GM18517 (cell line): ENCODE measurements at regions not wholly inside any gene's neighbourhood (a gene's known extent, or its start where the extent isn't known, plus 50 kb on each side); places are given as distances from the start of the nearest gene placed in this dataset.

Source experiments
- ATAC-seq: cut with Tn5 transposase; IDR thresholded peaks from one replicate; pipeline ENCODE4 v1.9.1; 2021; ENCODE audit warnings: mild to moderate bottlenecking, moderate library complexity; ENCODE audit not compliant: unreplicated experiment

- ATAC-seq, result no peak
Measured at GRCh38 chr4:19455196-19455595, 796.5 kb upstream of the SLIT2 start.

GRCh38 chr4:19438233-19438632 lies 813.5 kb upstream of the SLIT2 start:
- no peak for ATAC-seq

GRCh38 chr4:19437008-19437407 lies 814.7 kb upstream of the SLIT2 start:
- no peak for ATAC-seq

GRCh38 chr4:19429684-19430083 lies 822.0 kb upstream of the SLIT2 start:
- ATAC-seq, result no peak

- no peak for ATAC-seq
Measured at GRCh38 chr4:19425146-19425545, 826.6 kb upstream of the SLIT2 start.

GRCh38 chr4:19417256-19417655 lies 834.4 kb upstream of the SLIT2 start:
- no peak for ATAC-seq

GRCh38 chr4:19416146-19416545 lies 835.6 kb upstream of the SLIT2 start:
- no peak for ATAC-seq

- ATAC-seq, result no peak
Measured at GRCh38 chr4:19408490-19408889, 843.2 kb upstream of the SLIT2 start.

GRCh38 chr4:19406789-19407188 lies 844.9 kb upstream of the SLIT2 start:
- ATAC-seq, result no peak

GRCh38 chr4:19403786-19404370 lies 847.8 kb upstream of the SLIT2 start:
- no peak for ATAC-seq

GRCh38 chr4:19402581-19403065 lies 849.1 kb upstream of the SLIT2 start:
- no peak for ATAC-seq

- no peak for ATAC-seq
Measured at GRCh38 chr4:19401301-19402080, 850.2 kb upstream of the SLIT2 start.

- no peak for ATAC-seq
Measured at GRCh38 chr4:19400820-19401219, 850.9 kb upstream of the SLIT2 start.

GRCh38 chr4:19399001-19399400 lies 852.7 kb upstream of the SLIT2 start:
- no peak for ATAC-seq

- no peak for ATAC-seq
Measured at GRCh38 chr4:19386786-19387185, 864.9 kb upstream of the SLIT2 start.

GRCh38 chr4:19382993-19383756 lies 868.5 kb upstream of the SLIT2 start:
- no peak for ATAC-seq

GRCh38 chr4:19381068-19381467 lies 870.6 kb upstream of the SLIT2 start:
- ATAC-seq, result no peak

GRCh38 chr4:19380600-19380999 lies 871.1 kb upstream of the SLIT2 start:
- ATAC-seq, result no peak

GRCh38 chr4:19379191-19379708 lies 872.5 kb upstream of the SLIT2 start:
- no peak for ATAC-seq

- no peak for ATAC-seq
Measured at GRCh38 chr4:19375931-19376330, 875.8 kb upstream of the SLIT2 start.

- ATAC-seq, result no peak
Measured at GRCh38 chr4:19375136-19375804, 876.4 kb upstream of the SLIT2 start.
